OCI-LY3 (cell line): ENCODE measurements at regions not wholly inside any gene's neighbourhood (a gene's known extent, or its start where the extent isn't known, plus 50 kb on each side); places are given as distances from the start of the nearest gene placed in this dataset.

Source experiments
- H2AFZ ChIP-seq: fragments of 200-600, 300-600 bp; shearing (Covaris generic); 2 replicates; pipeline ENCODE4 v1.6.0; 2014; ENCODE audit warnings: antibody characterized with exemption, low read depth, low read length
- H3K27ac ChIP-seq: fragments of 200-600, 300-600 bp; sonication (generic); 2 replicates; pipeline ENCODE4 v1.5.1; 2014; ENCODE audit warnings: mild to moderate bottlenecking, low read length, moderate library complexity, mixed read lengths
- H3K27me3 ChIP-seq: fragments of 200-600, 300-600 bp; sonication (generic); 2 replicates; pipeline ENCODE4 v1.6.1; 2014; ENCODE audit warnings: low read depth, low read length, mixed read lengths
- H3K36me3 ChIP-seq: fragments of 200-600, 300-600 bp; sonication (generic); replicated peaks from 2 replicates; pipeline ENCODE3; 2014; ENCODE audit warnings: low read depth, low read length, mixed read lengths
- H3K4me1 ChIP-seq: fragments of 300-600, 200-600 bp; sonication (generic); 2 replicates; pipeline ENCODE4 v1.6.1; 2014; ENCODE audit warnings: low read length, mixed read lengths
- H3K4me2 ChIP-seq: fragments of 200-600, 300-600 bp; sonication (generic); 2 replicates; pipeline ENCODE4 v1.6.1; 2014; ENCODE audit warnings: low read length, mixed read lengths
- H3K4me3 ChIP-seq: fragments of 300-600, 200-600 bp; sonication (generic); 2 replicates; pipeline ENCODE4 v1.5.1; 2014; ENCODE audit warnings: antibody characterized with exemption, mild to moderate bottlenecking, low read length, moderate library complexity
- H3K79me2 ChIP-seq: fragments of 300-600, 200-600 bp; shearing (Covaris generic); 2 replicates; pipeline ENCODE4 v1.6.1; 2014; ENCODE audit warnings: mild to moderate bottlenecking, low read length, mixed read lengths
- H3K9ac ChIP-seq: fragments of 300-600, 200-600 bp; shearing (Covaris generic); 2 replicates; pipeline ENCODE4 v1.6.0; 2014; ENCODE audit warnings: mild to moderate bottlenecking, low read length, moderate library complexity
- H3K9me3 ChIP-seq: fragments of 200-600, 300-600 bp; shearing (Covaris generic); 2 replicates; pipeline ENCODE4 v1.6.1; 2014; ENCODE audit warnings: low read length, mixed read lengths; ENCODE audit not compliant: insufficient read depth
- H4K20me1 ChIP-seq: fragments of 200-600, 300-600 bp; sonication (generic); 2 replicates; pipeline ENCODE4 v1.6.1; 2016; ENCODE audit warnings: low read length, mixed read lengths; ENCODE audit not compliant: insufficient read depth
- EZH2phosphoT487 ChIP-seq: fragments of 200-600 bp; shearing (Covaris generic); IDR thresholded peaks from 2 replicates; pipeline ENCODE4 v1.6.1; 2018; ENCODE audit warnings: antibody characterized with exemption, mixed run types, low read depth
- TF ChIP-seq, protein P1 (sequence below): fragments of 200-600, 300-600 bp; sonication (generic); IDR thresholded peaks from 2 replicates; pipeline ENCODE4 v1.5.1; 2014; ENCODE audit warnings: antibody characterized with exemption, low read length, low read depth

DNA sequence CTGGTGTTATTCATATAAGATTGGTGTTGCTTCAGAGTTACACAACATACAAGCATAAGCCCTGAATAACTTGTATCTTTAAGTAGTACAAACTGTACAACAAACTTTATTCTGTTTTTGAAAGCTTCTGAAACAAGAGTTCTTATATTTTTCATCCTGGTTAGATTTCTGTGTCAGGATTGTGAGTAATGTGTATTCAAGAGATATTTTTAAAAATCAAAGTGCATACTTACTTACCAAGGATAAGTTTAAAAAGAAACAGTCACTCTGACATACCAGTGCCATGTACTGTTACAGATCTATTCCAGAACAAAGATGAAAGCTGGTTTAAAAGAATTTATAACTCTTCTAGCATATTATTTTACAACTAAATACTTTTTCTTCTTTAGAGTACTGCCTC, 755.1 kb downstream of the ZPLD1 start:
- Histone ChIP-seq H3K9ac (no peak overlapping the region), H3K36me3 (no peaks in the 10 kb centered on the region), H3K27me3 (no peaks in the 10 kb centered on the region), H3K9me3 (no peaks in the 10 kb centered on the region), H2AFZ (no peak overlapping the region), H3K4me1 (no peaks in the 10 kb centered on the region), H3K79me2 (no peaks in the 10 kb centered on the region), H3K27ac (no peak overlapping the region), H3K4me2 (no peak overlapping the region), H4K20me1 (no peaks in the 10 kb centered on the region), H3K4me3 (no peak overlapping the region)
- no peak for TF ChIP-seq EZH2phosphoT487
- TF ChIP-seq, protein P1, sequence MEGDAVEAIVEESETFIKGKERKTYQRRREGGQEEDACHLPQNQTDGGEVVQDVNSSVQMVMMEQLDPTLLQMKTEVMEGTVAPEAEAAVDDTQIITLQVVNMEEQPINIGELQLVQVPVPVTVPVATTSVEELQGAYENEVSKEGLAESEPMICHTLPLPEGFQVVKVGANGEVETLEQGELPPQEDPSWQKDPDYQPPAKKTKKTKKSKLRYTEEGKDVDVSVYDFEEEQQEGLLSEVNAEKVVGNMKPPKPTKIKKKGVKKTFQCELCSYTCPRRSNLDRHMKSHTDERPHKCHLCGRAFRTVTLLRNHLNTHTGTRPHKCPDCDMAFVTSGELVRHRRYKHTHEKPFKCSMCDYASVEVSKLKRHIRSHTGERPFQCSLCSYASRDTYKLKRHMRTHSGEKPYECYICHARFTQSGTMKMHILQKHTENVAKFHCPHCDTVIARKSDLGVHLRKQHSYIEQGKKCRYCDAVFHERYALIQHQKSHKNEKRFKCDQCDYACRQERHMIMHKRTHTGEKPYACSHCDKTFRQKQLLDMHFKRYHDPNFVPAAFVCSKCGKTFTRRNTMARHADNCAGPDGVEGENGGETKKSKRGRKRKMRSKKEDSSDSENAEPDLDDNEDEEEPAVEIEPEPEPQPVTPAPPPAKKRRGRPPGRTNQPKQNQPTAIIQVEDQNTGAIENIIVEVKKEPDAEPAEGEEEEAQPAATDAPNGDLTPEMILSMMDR = no peak

DNA sequence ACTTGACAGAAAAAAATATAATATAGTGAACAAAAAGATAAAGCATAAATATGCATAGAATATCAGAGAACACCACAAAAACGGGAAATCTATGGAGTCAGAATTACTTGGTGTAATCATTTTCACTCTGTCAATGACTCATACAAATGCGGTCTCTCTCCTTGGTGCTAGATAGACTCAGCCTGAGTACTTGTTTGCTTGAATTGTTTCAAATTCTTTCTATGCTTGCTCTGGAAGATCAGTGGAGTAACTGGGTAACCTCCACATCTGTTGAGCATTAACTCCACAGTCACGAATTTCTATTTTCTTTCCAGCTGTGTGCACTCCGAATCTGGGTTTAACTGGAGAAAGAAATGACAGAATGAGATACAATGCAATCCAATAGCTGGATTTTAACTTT, 760.4 kb downstream of the ZPLD1 start:
- Histone ChIP-seq H4K20me1 (no peaks in the 10 kb centered on the region), H3K4me1 (no peaks in the 10 kb centered on the region), H2AFZ (no peak overlapping the region), H3K4me3 (no peak overlapping the region), H3K27ac (no peak overlapping the region), H3K79me2 (no peaks in the 10 kb centered on the region), H3K27me3 (no peaks in the 10 kb centered on the region), H3K4me2 (no peak overlapping the region), H3K36me3 (no peaks in the 10 kb centered on the region), H3K9me3 (no peaks in the 10 kb centered on the region), H3K9ac (no peak overlapping the region)
- TF ChIP-seq EZH2phosphoT487 = no peak
- TF ChIP-seq, protein P1 = no peak

DNA sequence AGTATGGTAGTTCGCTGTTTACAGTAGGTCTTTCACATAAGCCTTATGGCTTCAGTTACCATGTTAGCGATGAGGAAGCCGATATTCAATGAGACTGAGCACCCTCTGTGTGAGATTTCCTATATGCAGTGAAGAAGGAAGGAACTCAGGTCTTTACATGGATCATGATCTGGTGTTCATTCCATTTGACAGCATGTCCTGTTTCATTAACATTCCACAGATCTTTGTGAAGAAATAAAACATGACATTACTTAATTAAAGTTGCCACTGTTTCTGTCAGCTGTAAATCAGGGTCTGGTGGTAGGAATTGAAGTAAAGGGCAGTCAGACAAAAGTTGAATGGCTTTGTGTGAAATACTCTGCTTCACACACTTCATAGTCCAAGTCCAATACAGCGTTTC, 768.6 kb downstream of the ZPLD1 start:
- Histone ChIP-seq H3K4me1 (no peaks in the 10 kb centered on the region), H2AFZ (no peak overlapping the region), H3K4me3 (no peak overlapping the region), H3K27me3 (no peaks in the 10 kb centered on the region), H3K27ac (no peak overlapping the region), H3K36me3 (no peaks in the 10 kb centered on the region), H3K9me3 (no peaks in the 10 kb centered on the region), H4K20me1 (no peaks in the 10 kb centered on the region), H3K79me2 (no peaks in the 10 kb centered on the region), H3K9ac (no peak overlapping the region), H3K4me2 (no peak overlapping the region)
- TF ChIP-seq EZH2phosphoT487 = no peak
- TF ChIP-seq, protein P1 = no peak

DNA sequence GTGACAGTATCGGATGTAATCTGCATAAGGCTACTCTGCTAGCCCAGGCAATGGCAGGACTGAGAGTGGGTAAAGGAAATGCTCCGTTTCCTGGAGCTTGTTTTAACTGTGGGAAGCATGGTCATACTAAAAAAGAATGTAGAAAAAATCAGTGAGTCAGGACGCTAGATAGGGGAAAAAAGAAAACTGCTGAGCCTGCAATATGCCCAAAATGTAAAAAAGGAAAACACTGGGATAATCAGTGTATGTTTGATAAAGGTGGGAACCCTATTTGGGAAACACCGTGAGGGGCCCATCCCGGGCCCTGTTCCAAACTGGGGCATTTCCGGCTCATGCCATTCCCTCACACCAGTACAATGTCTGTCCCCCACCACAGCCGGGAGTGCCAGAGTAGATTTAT, 775.8 kb downstream of the ZPLD1 start:
- Histone ChIP-seq H3K9ac (no peak overlapping the region), H3K36me3 (no peaks in the 10 kb centered on the region), H3K27ac (no peak overlapping the region), H3K4me1 (no peaks in the 10 kb centered on the region), H4K20me1 (no peaks in the 10 kb centered on the region), H3K27me3 (no peaks in the 10 kb centered on the region), H3K79me2 (no peaks in the 10 kb centered on the region), H3K9me3 (no peaks in the 10 kb centered on the region), H2AFZ (no peak overlapping the region), H3K4me2 (no peak overlapping the region), H3K4me3 (no peak overlapping the region)
- no peak for TF ChIP-seq EZH2phosphoT487
- TF ChIP-seq, protein P1 = no peak
